ENCODE measurements at regions not wholly inside any gene's neighbourhood (a gene's known extent, or its start where the extent isn't known, plus 50 kb on each side); places are given as distances from the start of the nearest gene placed in this dataset.
A peak's percentile ranks its signal among the peaks of the same experiment; 100 is the strongest.

DNA sequence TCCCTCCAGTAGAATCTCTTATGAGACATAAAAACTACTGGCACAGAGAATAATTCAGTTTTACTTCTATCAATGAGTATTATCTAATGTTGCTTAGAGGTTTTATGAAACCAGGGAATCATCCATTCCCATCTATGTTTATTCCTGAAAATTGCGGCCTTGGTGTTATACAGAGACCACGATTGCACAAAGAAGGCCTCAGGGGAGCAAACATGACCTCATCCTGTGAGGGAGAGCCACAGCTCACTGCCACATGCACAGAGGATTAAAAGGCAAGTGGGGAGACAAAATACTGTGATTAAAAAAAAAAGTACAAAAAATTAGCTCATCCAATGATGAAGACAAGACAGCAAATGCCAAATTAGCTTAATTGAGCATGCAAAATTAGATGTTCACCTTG is 111.8 kb upstream of the SLC35G4 start:
- no peaks in the 10 kb centered on the region for H3K9me3 Mint-ChIP-seq
- H3K36me3 Mint-ChIP-seq (ENCODE audit: low read depth), result no peaks in the 10 kb centered on the region
- TF ChIP-seq, protein P1, sequence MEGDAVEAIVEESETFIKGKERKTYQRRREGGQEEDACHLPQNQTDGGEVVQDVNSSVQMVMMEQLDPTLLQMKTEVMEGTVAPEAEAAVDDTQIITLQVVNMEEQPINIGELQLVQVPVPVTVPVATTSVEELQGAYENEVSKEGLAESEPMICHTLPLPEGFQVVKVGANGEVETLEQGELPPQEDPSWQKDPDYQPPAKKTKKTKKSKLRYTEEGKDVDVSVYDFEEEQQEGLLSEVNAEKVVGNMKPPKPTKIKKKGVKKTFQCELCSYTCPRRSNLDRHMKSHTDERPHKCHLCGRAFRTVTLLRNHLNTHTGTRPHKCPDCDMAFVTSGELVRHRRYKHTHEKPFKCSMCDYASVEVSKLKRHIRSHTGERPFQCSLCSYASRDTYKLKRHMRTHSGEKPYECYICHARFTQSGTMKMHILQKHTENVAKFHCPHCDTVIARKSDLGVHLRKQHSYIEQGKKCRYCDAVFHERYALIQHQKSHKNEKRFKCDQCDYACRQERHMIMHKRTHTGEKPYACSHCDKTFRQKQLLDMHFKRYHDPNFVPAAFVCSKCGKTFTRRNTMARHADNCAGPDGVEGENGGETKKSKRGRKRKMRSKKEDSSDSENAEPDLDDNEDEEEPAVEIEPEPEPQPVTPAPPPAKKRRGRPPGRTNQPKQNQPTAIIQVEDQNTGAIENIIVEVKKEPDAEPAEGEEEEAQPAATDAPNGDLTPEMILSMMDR (IDR thresholded peaks at IDR 0.05), result no peak
- H3K27ac Mint-ChIP-seq, result peak overlapping the region; percentile 6
- H3K4me1 Mint-ChIP-seq, result peaks cover 6% of the 10 kb centered on the region
- H3K27me3 Mint-ChIP-seq (ENCODE audit: low read depth, poor library complexity), result peaks cover 8% of the 10 kb centered on the region
- H3K4me3 Mint-ChIP-seq, result no peak overlapping the region
- DNase-seq, result no peak

DNA sequence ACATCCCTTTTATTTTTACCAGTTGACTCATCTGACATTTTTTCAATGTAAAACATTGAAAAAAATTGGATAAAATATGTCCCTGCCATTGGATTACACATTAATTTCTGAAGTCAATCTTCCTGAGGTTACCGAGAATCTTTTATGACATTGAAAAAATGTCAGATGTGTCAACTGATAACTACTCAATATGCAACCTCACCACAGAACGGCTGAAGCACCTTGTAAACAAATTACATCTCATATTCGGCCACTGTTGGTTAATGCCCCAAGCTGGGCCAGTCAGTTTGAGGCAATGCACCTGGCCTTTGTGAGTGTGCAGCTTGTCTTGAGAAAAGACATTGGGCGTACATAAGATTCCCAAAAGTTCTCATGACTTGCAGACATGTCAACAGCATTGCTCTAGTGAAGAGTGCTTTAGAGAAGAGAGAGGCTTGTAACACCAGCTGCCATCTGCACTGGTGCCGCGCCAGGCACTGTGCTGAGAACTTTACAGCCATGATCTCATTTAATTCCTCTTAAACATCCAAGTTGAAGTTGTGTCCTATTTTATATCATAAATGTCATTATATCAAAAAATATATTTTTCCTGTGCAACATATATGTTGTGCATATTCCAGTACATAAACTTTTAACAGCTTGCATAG is 112.7 kb upstream of the SLC35G4 start:
- Mint-ChIP-seq H3K27ac (no peak overlapping the region), H3K36me3 (ENCODE audit: low read depth) (no peaks in the 10 kb centered on the region), H3K4me1 (peaks cover 6% of the 10 kb centered on the region), H3K27me3 (ENCODE audit: low read depth, poor library complexity) (peaks cover 8% of the 10 kb centered on the region), H3K4me3 (no peak overlapping the region), H3K9me3 (no peaks in the 10 kb centered on the region)
- DNase-seq, result no peak
- TF ChIP-seq, protein P1 (IDR thresholded peaks at IDR 0.05), result no peak

DNA sequence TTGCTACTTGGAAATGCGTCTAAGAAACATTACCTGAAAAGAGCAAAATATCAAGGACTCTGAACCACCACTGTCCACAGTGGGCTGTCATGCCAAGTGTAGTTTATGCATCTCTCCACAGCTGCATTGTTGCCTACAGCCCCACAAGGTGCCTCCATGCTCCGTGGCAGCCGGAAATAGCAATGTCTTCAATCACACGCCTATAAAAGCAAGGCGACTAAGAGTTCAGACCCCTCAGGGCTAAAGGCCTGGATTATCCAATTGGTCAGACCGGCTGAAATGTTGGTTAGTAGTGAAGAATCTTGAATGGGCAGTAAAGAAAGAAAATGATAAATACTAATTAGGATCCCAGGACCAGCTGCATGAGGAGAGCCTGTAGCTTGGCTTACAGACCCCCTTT is 114.0 kb upstream of the SLC35G4 start:
- H3K36me3 Mint-ChIP-seq (ENCODE audit: low read depth), result no peaks in the 10 kb centered on the region
- peaks cover 8% of the 10 kb centered on the region for H3K27me3 Mint-ChIP-seq (ENCODE audit: low read depth, poor library complexity)
- no peaks in the 10 kb centered on the region for H3K9me3 Mint-ChIP-seq
- TF ChIP-seq, protein P1 (IDR thresholded peaks at IDR 0.05), result no peak
- H3K4me1 Mint-ChIP-seq, result peaks cover 6% of the 10 kb centered on the region
- no peak overlapping the region for H3K27ac Mint-ChIP-seq
- DNase-seq, result no peak
- H3K4me3 Mint-ChIP-seq, result no peak overlapping the region

DNA sequence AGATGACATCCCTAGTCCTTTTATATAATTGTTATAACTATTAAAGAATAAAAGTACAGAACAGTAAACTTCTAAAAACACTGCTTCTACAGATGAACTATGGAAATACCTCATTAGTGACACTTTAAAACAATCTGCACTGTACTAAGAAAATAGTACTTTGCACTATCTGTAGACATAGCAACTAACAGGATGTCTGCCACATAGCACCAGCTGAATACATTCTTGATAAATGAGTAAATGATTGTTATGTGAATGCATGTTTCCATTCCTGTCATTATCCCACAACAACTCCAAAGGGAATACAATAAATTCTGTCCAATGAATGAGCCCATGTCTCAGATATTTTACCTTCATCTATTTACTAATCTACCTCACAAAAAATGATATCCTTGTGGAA is 115.3 kb upstream of the SLC35G4 start:
- TF ChIP-seq, protein P1 (IDR thresholded peaks at IDR 0.05), result no peak
- peaks cover 2% of the 10 kb centered on the region for H3K27me3 Mint-ChIP-seq (ENCODE audit: low read depth, poor library complexity)

DNA sequence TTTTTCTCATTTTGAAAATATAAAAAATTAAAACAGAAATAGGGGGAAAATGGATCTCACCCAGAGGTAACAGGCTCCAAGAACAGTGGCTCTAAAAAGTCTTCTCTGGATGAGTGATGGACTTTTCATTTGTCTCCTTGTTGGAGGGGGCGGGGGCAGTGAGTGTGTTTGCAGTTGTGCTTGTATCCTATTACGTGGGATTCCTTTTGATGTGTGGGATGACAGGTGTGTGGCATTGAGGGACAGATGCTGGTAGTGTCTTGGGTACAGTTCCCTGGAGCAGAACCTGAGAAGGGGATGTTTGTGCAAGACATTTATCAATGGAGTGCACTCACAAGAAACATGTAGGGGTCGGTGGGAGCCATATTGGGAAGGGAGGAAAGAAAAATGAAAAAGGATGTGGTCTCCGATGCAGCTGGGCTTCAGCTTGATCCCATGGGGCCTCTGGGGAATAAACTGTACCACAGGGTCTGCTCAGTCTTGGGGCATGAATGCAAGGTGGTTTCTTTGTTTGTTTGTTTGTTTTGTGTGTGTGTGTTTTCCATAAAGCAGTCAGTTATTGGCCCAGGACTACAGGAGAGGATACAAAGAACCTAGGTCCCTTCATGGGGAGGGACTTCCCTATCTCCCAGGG is 120.0 kb upstream of the SLC35G4 start:
- Mint-ChIP-seq H3K27ac (no peak overlapping the region), H3K4me1 (peaks cover 5% of the 10 kb centered on the region), H3K27me3 (ENCODE audit: low read depth, poor library complexity) (peaks cover 9% of the 10 kb centered on the region), H3K4me3 (no peak overlapping the region), H3K36me3 (ENCODE audit: low read depth) (no peaks in the 10 kb centered on the region), H3K9me3 (no peaks in the 10 kb centered on the region)
- DNase-seq, result no peak
- TF ChIP-seq, protein P1 (IDR thresholded peaks at IDR 0.05), result no peak

More for the DNA sequence above, 115.3 kb upstream of the SLC35G4 start:
- Mint-ChIP-seq H3K36me3 (ENCODE audit: low read depth) (no peaks in the 10 kb centered on the region), H3K9me3 (no peaks in the 10 kb centered on the region), H3K27ac (no peak overlapping the region), H3K4me1 (peaks cover 5% of the 10 kb centered on the region), H3K4me3 (no peak overlapping the region)
- no peak for DNase-seq

DNA sequence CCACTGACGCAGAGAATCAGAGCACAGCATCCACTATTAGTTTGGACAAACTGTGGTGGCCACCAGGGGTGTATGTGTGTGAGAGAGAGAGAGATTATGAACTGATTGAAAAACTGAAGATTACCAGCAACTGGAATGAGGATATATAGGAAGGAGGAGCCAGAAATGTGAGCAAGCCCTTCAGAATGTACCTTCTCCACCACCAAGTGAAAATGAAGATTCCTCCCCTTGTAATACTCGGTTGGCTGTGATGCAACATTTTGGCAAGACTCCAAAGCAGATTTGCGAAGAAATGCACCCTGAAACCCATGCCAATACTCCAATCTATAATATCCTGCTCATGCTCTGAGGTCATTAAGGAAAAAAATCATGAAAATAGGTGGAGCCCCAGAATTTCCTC is 121.2 kb upstream of the SLC35G4 start:
- no peak overlapping the region for H3K4me3 Mint-ChIP-seq
- no peaks in the 10 kb centered on the region for H3K9me3 Mint-ChIP-seq
- TF ChIP-seq, protein P1 (IDR thresholded peaks at IDR 0.05), result no peak
- no peak for DNase-seq
- peaks cover 9% of the 10 kb centered on the region for H3K27me3 Mint-ChIP-seq (ENCODE audit: low read depth, poor library complexity)
- no peaks in the 10 kb centered on the region for H3K36me3 Mint-ChIP-seq (ENCODE audit: low read depth)
- peaks cover 5% of the 10 kb centered on the region for H3K4me1 Mint-ChIP-seq
- no peak overlapping the region for H3K27ac Mint-ChIP-seq
